ENCODE measurements at regions not wholly inside any gene's neighbourhood (a gene's known extent, or its start where the extent isn't known, plus 50 kb on each side); places are given as distances from the start of the nearest gene placed in this dataset.

DNA sequence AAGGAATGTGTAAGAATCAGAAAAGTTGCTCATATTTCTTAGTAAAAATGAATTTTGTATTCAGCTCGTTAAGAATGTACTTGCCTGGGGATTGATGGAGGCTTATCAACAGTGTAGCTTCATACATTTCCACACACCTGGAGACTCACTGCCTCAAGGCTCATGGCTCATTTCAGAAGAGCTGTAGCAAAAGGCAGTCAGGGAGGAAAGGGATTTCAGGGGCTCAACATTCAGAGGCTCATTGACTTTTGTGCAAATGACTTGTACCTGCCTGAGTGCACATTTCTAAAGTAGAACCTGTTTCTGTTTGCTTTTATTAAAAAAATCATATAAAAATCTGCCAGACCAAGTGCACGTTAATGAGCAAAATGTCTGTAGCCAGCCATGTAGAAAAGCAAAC, 304.4 kb downstream of the KCNS3 start:
- H3K27ac ChIP-seq = no peak overlapping the region
- H3K9me3 ChIP-seq = no peaks in the 10 kb centered on the region
- no peaks in the 10 kb centered on the region for H3K36me3 ChIP-seq
- no peak for DNase-seq
- H3K27me3 ChIP-seq = no peaks in the 10 kb centered on the region
- H3K9ac ChIP-seq (ENCODE audit: low read depth in 2 of 2, low read length in 2 of 2) = no peak overlapping the region
- H3K4me3 ChIP-seq = no peak overlapping the region
- H3K4me1 ChIP-seq = no peaks in the 10 kb centered on the region
- intact Hi-C loops (cut with DNase I) = loop anchor here (10.0 kb wide), 1 partner anchor 192 kb away; no protein-coding TSS in a partner anchor
- no peak for TF ChIP-seq CTCF (IDR thresholded peaks at IDR 0.05)

- Histone ChIP-seq H3K36me3 (no peaks in the 10 kb centered on the region), H3K9me3 (no peaks in the 10 kb centered on the region), H3K4me3 (no peak overlapping the region), H3K9ac (ENCODE audit: low read depth in 2 of 2, low read length in 2 of 2) (no peak overlapping the region), H3K4me1 (no peaks in the 10 kb centered on the region), H3K27me3 (no peaks in the 10 kb centered on the region), H3K27ac (no peak overlapping the region)
- intact Hi-C loops (cut with DNase I) = loop anchor here (10.0 kb wide), 1 partner anchor 194 kb away; no protein-coding TSS in a partner anchor
- no peak for TF ChIP-seq CTCF (IDR thresholded peaks at IDR 0.05)
- no peak for DNase-seq
Measured at GRCh38 chr2:18180912-18181311, 302.4 kb downstream of the KCNS3 start.

DNA sequence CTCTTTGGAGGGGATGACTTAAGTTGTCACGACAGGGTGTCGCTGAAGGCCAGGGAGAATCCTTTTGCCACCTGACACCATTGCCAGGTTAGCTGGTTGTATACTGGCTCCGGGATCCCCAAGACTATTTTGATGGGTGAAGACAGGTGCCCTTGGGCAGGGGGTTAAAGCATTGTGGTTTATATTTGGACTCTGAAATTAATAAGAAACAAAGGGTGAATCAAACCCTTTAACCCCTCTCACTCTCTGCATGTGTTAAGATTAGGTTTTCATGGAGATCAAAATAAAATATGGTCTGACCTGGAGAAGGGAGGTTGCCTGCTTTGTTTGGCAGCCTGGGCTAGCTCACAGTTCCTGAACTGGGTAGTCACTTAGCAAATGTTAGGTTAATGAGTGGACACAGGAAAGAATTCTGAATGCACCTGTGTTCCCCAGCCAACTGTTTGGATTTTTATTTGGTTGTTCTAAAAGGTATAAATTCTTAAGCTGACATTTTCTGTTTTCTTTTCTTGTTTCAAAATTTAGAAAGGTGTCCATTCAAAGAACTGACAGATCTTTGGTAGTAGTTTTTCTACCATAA, 301.7 kb downstream of the KCNS3 start:
- no peak overlapping the region for H3K4me3 ChIP-seq
- H3K27me3 ChIP-seq = no peaks in the 10 kb centered on the region
- no peaks in the 10 kb centered on the region for H3K9me3 ChIP-seq
- H3K36me3 ChIP-seq = no peaks in the 10 kb centered on the region
- DNase-seq = no peak
- H3K4me1 ChIP-seq = no peaks in the 10 kb centered on the region
- TF ChIP-seq CTCF (IDR thresholded peaks at IDR 0.05) = no peak
- H3K9ac ChIP-seq (ENCODE audit: low read depth in 2 of 2, low read length in 2 of 2) = no peak overlapping the region
- no peak overlapping the region for H3K27ac ChIP-seq
- intact Hi-C loops (cut with DNase I) = loop anchor here (10.0 kb wide), 1 partner anchor 195 kb away; no protein-coding TSS in a partner anchor

- Histone ChIP-seq H3K9me3 (no peaks in the 10 kb centered on the region), H3K36me3 (no peaks in the 10 kb centered on the region), H3K27me3 (no peaks in the 10 kb centered on the region), H3K27ac (no peak overlapping the region), H3K9ac (ENCODE audit: low read depth in 2 of 2, low read length in 2 of 2) (no peak overlapping the region), H3K4me3 (no peak overlapping the region), H3K4me1 (no peaks in the 10 kb centered on the region)
- peak; percentile 33 for DNase-seq
- intact Hi-C loops (cut with DNase I) = no loop called here
- TF ChIP-seq CTCF (IDR thresholded peaks at IDR 0.05) = peak; percentile 81
Measured at GRCh38 chr2:18178736-18179349, 300.4 kb downstream of the KCNS3 start.

DNA sequence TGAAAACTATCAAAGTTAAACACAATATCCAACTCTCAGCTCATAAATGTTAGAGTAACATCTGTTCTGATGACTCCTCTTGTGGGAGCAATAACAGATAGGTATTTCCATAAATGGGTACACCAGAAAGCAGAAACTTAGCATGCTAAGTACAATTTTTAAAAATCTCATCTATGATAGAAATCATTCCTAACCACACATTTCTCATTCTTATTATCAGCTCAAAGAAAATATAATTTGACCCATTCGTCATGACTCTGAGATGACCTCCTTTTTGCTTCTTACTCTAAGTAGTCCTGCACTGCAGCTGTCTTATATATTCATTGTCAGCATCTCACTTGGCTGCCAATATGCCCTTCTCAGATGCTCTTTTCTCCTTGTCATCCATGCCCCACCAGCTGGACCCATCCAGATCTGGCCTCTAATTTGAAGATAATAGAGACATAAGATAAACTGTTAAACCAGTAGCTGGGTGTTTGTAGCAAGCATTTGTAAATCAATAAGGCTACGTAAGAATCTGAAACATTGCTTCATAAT, 298.3 kb downstream of the KCNS3 start:
- Histone ChIP-seq H3K4me1 (no peaks in the 10 kb centered on the region), H3K9ac (ENCODE audit: low read depth in 2 of 2, low read length in 2 of 2) (no peak overlapping the region), H3K36me3 (no peaks in the 10 kb centered on the region), H3K27ac (no peak overlapping the region), H3K9me3 (no peaks in the 10 kb centered on the region), H3K4me3 (no peak overlapping the region), H3K27me3 (no peaks in the 10 kb centered on the region)
- TF ChIP-seq CTCF (IDR thresholded peaks at IDR 0.05) = no peak
- DNase-seq = no peak
- intact Hi-C loops (cut with DNase I) = no loop called here

Measured in colonic mucosa (tissue), 4 donors.